Fibroblast of mammary gland (primary cell): ENCODE measurements at regions not wholly inside any gene's neighbourhood (a gene's known extent, or its start where the extent isn't known, plus 50 kb on each side); places are given as distances from the start of the nearest gene placed in this dataset.
"Not testable (repeated sequence)": the region's sequence is repeated elsewhere in the genome, so short reads cannot be mapped to it uniquely, and the experiment has no call there.

Source experiments
- DNase-seq: peaks from one replicate; pipeline ENCODE4 v3.0.0-alpha.2; 2010; ENCODE audit warnings: low read depth
- H3K4me3 ChIP-seq: 2 replicates; pipeline ENCODE4 v1.5.1; 2011; ENCODE audit warnings: low read depth, mild to moderate bottlenecking, low read length, moderate library complexity; ENCODE audit not compliant: control insufficient read depth
- CTCF ChIP-seq: conservative IDR thresholded peaks from 2 replicates; pipeline ENCODE4 v1.5.1; 2011; ENCODE audit warnings: low read depth, low read length, inconsistent platforms; ENCODE audit not compliant: control insufficient read depth, insufficient read depth

DNA sequence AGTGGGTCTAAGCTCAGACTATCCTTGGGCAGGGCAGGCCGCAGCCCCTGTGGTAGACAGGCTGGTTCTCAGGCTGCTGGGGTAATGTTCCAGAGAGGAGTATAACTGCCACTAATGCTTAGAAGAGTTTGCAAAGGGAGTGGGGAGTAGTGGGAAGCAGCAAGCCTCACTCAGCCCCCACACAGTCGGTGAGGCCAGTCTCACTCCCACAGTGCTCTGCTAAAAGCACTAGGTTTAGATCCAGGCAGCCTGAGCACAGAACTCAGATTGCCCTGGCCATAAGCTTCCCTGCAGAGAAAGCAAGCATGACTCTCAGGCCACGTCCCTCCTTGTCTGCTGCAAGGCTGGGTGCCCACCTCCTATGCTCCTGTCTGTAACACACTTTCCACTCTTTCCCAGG is 69.4 kb upstream of the HCN1 start:
- no peak overlapping the region for H3K4me3 ChIP-seq
- no peak for TF ChIP-seq CTCF
- no peak for DNase-seq

DNA sequence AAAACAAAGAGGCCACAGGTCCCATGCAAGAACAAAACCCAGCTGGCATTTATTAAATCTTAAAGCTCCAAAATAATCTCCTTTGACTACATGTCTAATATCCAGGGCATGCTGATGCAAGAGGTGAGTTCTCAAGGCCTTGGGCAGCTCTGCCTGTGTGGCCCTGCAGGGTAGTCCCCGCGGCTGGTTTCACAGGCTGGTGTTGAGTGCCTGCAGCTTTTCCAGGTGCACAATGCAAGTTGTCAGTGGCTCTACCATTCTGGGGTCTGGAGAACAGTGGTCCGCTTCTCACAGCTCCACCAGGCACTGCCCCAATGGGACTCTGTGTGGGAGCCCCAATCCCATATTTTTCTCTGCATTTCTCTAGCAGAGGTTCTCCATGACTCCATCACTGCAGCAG is 54.4 kb upstream of the HCN1 start:
- DNase-seq: no peak
- no peak overlapping the region for H3K4me3 ChIP-seq
- no peak for TF ChIP-seq CTCF

GRCh38 chr5:45748511-45748910 is 52.3 kb upstream of the HCN1 start:
- DNase-seq, H3K4me3 ChIP-seq: not testable (repeated sequence)
